ENCODE measurements at regions not wholly inside any gene's neighbourhood (a gene's known extent, or its start where the extent isn't known, plus 50 kb on each side); places are given as distances from the start of the nearest gene placed in this dataset.

- TF ChIP-seq ZBTB4 (CRISPR knock-in tag; IDR thresholded peaks at IDR 0.05) = no peak
Measured at GRCh38 chr21:15433091-15433490, 296.7 kb upstream of the USP25 start (continued).

GRCh38 chr21:15434163-15434905 lies 295.4 kb upstream of the USP25 start:
- ChIA-PET CTCF (interaction anchor here (1.4 kb wide), 1 partner anchor 8 kb away, joined by 6 read pairs; no protein-coding TSS in a partner anchor), RAD21 (ENCODE audit: unreplicated experiment) (no interaction called here), POLR2A (no interaction called here), SMC1A (ENCODE audit: uncharacterized antibody, unreplicated experiment) (interaction anchor here (1.0 kb wide), 1 partner anchor 11 kb away, joined by 3 read pairs; no protein-coding TSS in a partner anchor)
- TF ChIP-seq EZH2 (IDR thresholded peaks at IDR 0.05; ENCODE audit: borderline replicate concordance, control insufficient read depth, low read depth, low read length) (no peak), PAX5 (IDR thresholded peaks at IDR 0.05; ENCODE audit: borderline replicate concordance, low read depth, low read length) (no peak), USF1 (IDR thresholded peaks at IDR 0.05; ENCODE audit: borderline replicate concordance, extremely low read length, insufficient read depth, low read depth, low read length) (no peak), MEF2A (IDR thresholded peaks at IDR 0.05; ENCODE audit: insufficient read depth, low read depth, low read length) (no peak), ZBED1 (IDR thresholded peaks at IDR 0.05; ENCODE audit: borderline replicate concordance) (no peak), NRF1 (conservative IDR thresholded peaks at IDR 0.05; ENCODE audit: low read depth, low read length) (no peak), CEBPZ (IDR thresholded peaks at IDR 0.05; ENCODE audit: low read depth, low read length) (no peak)
- TF ChIP-seq, protein P1, sequence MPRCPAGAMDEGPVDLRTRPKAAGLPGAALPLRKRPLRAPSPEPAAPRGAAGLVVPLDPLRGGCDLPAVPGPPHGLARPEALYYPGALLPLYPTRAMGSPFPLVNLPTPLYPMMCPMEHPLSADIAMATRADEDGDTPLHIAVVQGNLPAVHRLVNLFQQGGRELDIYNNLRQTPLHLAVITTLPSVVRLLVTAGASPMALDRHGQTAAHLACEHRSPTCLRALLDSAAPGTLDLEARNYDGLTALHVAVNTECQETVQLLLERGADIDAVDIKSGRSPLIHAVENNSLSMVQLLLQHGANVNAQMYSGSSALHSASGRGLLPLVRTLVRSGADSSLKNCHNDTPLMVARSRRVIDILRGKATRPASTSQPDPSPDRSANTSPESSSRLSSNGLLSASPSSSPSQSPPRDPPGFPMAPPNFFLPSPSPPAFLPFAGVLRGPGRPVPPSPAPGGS (IDR thresholded peaks at IDR 0.05; ENCODE audit: borderline replicate concordance, insufficient read depth, low read depth, low read length, poor library complexity, severe bottlenecking) = no peak
- no peak overlapping the region for H2AFZ ChIP-seq (ENCODE audit: control insufficient read depth, low read depth, low read length)
- H3K27me3 ChIP-seq (replicated peaks in 1 of 2; ENCODE audit: control insufficient read depth in 2 of 2, insufficient read depth in 2 of 2, low read length in 1 of 2) = no peaks in the 10 kb centered on the region
- no peaks in the 10 kb centered on the region for H3K79me2 ChIP-seq (ENCODE audit: control insufficient read depth, insufficient read depth, low read length)
- intact Hi-C loops (cut with micrococcal nuclease; ENCODE audit: unreplicated experiment) = loop anchor here (10.0 kb wide), 1 partner anchor 370 kb away; the partner anchor contains the start of gene NRIP1
- WGBS (ENCODE audit: insufficient coverage, insufficient replicate concordance, low lambda C conversion rate, missing lambda C conversion rate) = 78% methylated on average over 2 of the region's 2 CpGs
- no peak overlapping the region for H3K27ac ChIP-seq (ENCODE audit: control insufficient read depth, insufficient read depth)
- in situ Hi-C loops (cut with MboI) = no loop called here
- BruUV-seq (replicated peaks) = no TSS peak
- no peaks in the 10 kb centered on the region for H3K4me1 ChIP-seq (ENCODE audit: control insufficient read depth, insufficient read depth, low read length)
- H3K4me2 ChIP-seq (ENCODE audit: control insufficient read depth, insufficient read depth) = no peak overlapping the region
- FAIRE-seq = no peak
- no peaks in the 10 kb centered on the region for H3K9me3 ChIP-seq (replicated peaks; ENCODE audit: control insufficient read depth, insufficient read depth, low read length)
- ATAC-seq = no peak
- H3K36me3 ChIP-seq (ENCODE audit: control insufficient read depth in 2 of 2, insufficient read depth in 2 of 2, low read length in 1 of 2) = no peaks in the 10 kb centered on the region
- H4K20me1 ChIP-seq (ENCODE audit: control insufficient read depth, insufficient read depth) = no peaks in the 10 kb centered on the region
- no peak overlapping the region for H3K9ac ChIP-seq (ENCODE audit: control insufficient read depth, insufficient read depth, low read length)
- H3K4me3 ChIP-seq = no peak overlapping the region
- no peak for DNase-seq (ENCODE audit: low read depth, low spot score)
